ENCODE measurements at regions not wholly inside any gene's neighbourhood (a gene's known extent, or its start where the extent isn't known, plus 50 kb on each side); places are given as distances from the start of the nearest gene placed in this dataset.

GRCh38 chr9:118305331-118305730 is 601.1 kb downstream of the TLR4 start:
- Histone ChIP-seq H3K9me1 (ENCODE audit: control insufficient read depth, extremely low read depth, insufficient read depth, low read length) (no peaks in the 10 kb centered on the region), H3K27ac (ENCODE audit: control insufficient read depth, insufficient read depth, low read length) (no peak overlapping the region), H3K4me1 (ENCODE audit: control insufficient read depth, extremely low read depth, insufficient read depth, low read length) (no peaks in the 10 kb centered on the region), H2AFZ (ENCODE audit: control insufficient read depth, low read length) (no peak overlapping the region), H3K79me2 (ENCODE audit: control insufficient read depth, insufficient read depth, low read length) (no peaks in the 10 kb centered on the region), H3K27me3 (ENCODE audit: control insufficient read depth, extremely low read depth, insufficient read depth, low read length) (no peaks in the 10 kb centered on the region), H3K9me3 (ENCODE audit: control insufficient read depth, low read depth, low read length) (no peaks in the 10 kb centered on the region), H3K4me2 (ENCODE audit: control insufficient read depth, extremely low read depth, insufficient read depth, low read depth, low read length) (no peak overlapping the region), H4K20me1 (ENCODE audit: control insufficient read depth, extremely low read depth, insufficient read depth, low read length) (no peaks in the 10 kb centered on the region), H3K9ac (ENCODE audit: control insufficient read depth, extremely low read depth, insufficient read depth, low read length) (no peak overlapping the region), H3K4me3 (ENCODE audit: control insufficient read depth in 2 of 3, extremely low read depth in 1 of 3, insufficient read depth in 2 of 3, low read depth in 1 of 3, low read length in 3 of 3) (no peak overlapping the region), H3K36me3 (ENCODE audit: control insufficient read depth in 2 of 2, extremely low read depth in 1 of 2, insufficient read depth in 2 of 2, low read length in 2 of 2) (no peaks in the 10 kb centered on the region)
- no peak for DNase-seq (ENCODE audit: low read depth, low spot score)
- TF ChIP-seq, protein P1, sequence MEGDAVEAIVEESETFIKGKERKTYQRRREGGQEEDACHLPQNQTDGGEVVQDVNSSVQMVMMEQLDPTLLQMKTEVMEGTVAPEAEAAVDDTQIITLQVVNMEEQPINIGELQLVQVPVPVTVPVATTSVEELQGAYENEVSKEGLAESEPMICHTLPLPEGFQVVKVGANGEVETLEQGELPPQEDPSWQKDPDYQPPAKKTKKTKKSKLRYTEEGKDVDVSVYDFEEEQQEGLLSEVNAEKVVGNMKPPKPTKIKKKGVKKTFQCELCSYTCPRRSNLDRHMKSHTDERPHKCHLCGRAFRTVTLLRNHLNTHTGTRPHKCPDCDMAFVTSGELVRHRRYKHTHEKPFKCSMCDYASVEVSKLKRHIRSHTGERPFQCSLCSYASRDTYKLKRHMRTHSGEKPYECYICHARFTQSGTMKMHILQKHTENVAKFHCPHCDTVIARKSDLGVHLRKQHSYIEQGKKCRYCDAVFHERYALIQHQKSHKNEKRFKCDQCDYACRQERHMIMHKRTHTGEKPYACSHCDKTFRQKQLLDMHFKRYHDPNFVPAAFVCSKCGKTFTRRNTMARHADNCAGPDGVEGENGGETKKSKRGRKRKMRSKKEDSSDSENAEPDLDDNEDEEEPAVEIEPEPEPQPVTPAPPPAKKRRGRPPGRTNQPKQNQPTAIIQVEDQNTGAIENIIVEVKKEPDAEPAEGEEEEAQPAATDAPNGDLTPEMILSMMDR (optimal IDR thresholded peaks at IDR 0.05 in 1 of 3, IDR thresholded peaks at IDR 0.05 in 1 of 3, conservative IDR thresholded peaks at IDR 0.05 in 1 of 3; ENCODE audit: extremely low read depth in 1 of 3, insufficient read depth in 2 of 3, low read length in 3 of 3): no peak
- TF ChIP-seq EZH2 (IDR thresholded peaks at IDR 0.05; ENCODE audit: low read length): no peak
- dilution Hi-C loops (cut with MboI; ENCODE audit: extremely low pct_ligation_motif_present, low sequenced_read_pairs): no loop called here
- FAIRE-seq: no peak

- H2AFZ ChIP-seq (ENCODE audit: control insufficient read depth, low read length): no peak overlapping the region
- H3K79me2 ChIP-seq (ENCODE audit: control insufficient read depth, insufficient read depth, low read length): no peaks in the 10 kb centered on the region
- H3K9ac ChIP-seq (ENCODE audit: control insufficient read depth, extremely low read depth, insufficient read depth, low read length): no peak overlapping the region
- dilution Hi-C loops (cut with MboI; ENCODE audit: extremely low pct_ligation_motif_present, low sequenced_read_pairs): no loop called here
- no peak overlapping the region for H3K4me3 ChIP-seq (ENCODE audit: control insufficient read depth in 2 of 3, extremely low read depth in 1 of 3, insufficient read depth in 2 of 3, low read depth in 1 of 3, low read length in 3 of 3)
- no peaks in the 10 kb centered on the region for H3K36me3 ChIP-seq (ENCODE audit: control insufficient read depth in 2 of 2, extremely low read depth in 1 of 2, insufficient read depth in 2 of 2, low read length in 2 of 2)
- H4K20me1 ChIP-seq (ENCODE audit: control insufficient read depth, extremely low read depth, insufficient read depth, low read length): no peaks in the 10 kb centered on the region
- no peaks in the 10 kb centered on the region for H3K9me1 ChIP-seq (ENCODE audit: control insufficient read depth, extremely low read depth, insufficient read depth, low read length)
- no peak for TF ChIP-seq EZH2 (IDR thresholded peaks at IDR 0.05; ENCODE audit: low read length)
- TF ChIP-seq, protein P1 (optimal IDR thresholded peaks at IDR 0.05 in 1 of 3, IDR thresholded peaks at IDR 0.05 in 1 of 3, conservative IDR thresholded peaks at IDR 0.05 in 1 of 3; ENCODE audit: extremely low read depth in 1 of 3, insufficient read depth in 2 of 3, low read length in 3 of 3): no peak
- no peak overlapping the region for H3K27ac ChIP-seq (ENCODE audit: control insufficient read depth, insufficient read depth, low read length)
- DNase-seq (ENCODE audit: low read depth, low spot score): no peak
- no peaks in the 10 kb centered on the region for H3K9me3 ChIP-seq (ENCODE audit: control insufficient read depth, low read depth, low read length)
- H3K4me2 ChIP-seq (ENCODE audit: control insufficient read depth, extremely low read depth, insufficient read depth, low read depth, low read length): no peak overlapping the region
- no peaks in the 10 kb centered on the region for H3K4me1 ChIP-seq (ENCODE audit: control insufficient read depth, extremely low read depth, insufficient read depth, low read length)
- FAIRE-seq: no peak
- H3K27me3 ChIP-seq (ENCODE audit: control insufficient read depth, extremely low read depth, insufficient read depth, low read length): no peaks in the 10 kb centered on the region
Measured at GRCh38 chr9:118306801-118307200, 602.6 kb downstream of the TLR4 start.
